ENCODE measurements at regions not wholly inside any gene's neighbourhood (a gene's known extent, or its start where the extent isn't known, plus 50 kb on each side); places are given as distances from the start of the nearest gene placed in this dataset.

DNA sequence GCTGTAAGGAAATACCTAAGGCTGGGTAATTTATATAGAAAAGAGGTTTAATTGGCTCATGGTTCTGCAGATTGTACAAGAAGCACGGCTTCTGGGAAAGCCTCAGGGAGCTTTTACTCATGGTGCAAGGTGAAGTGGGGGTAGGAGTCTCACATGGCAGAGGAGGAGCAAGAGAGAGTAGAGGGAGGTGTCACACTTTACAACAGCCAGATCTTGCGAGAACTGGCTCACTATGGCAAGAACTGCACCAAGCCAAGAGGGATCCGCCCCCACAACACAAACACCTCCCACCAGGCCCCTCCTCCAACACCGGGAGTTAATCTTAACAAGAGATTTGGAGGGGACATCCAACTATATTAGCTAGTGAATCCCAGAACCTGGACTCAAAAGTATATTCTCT, 135.4 kb upstream of the SOD1 start:
- Histone ChIP-seq H3K4me3 (no peak overlapping the region), H3K9me3 (no peaks in the 10 kb centered on the region), H3K27me3 (no peaks in the 10 kb centered on the region), H3K27ac (no peak overlapping the region), H3K36me3 (no peaks in the 10 kb centered on the region), H3K4me1 (no peaks in the 10 kb centered on the region)
- no peak for ATAC-seq
- 51 to 57% methylated on average over 4 of the region's 4 CpGs for WGBS, 2 donors
- no peak for FAIRE-seq
- intact Hi-C loops (cut with DNase I), result no loop called here
- DNase-seq, result no peak
- TF ChIP-seq, protein P1, sequence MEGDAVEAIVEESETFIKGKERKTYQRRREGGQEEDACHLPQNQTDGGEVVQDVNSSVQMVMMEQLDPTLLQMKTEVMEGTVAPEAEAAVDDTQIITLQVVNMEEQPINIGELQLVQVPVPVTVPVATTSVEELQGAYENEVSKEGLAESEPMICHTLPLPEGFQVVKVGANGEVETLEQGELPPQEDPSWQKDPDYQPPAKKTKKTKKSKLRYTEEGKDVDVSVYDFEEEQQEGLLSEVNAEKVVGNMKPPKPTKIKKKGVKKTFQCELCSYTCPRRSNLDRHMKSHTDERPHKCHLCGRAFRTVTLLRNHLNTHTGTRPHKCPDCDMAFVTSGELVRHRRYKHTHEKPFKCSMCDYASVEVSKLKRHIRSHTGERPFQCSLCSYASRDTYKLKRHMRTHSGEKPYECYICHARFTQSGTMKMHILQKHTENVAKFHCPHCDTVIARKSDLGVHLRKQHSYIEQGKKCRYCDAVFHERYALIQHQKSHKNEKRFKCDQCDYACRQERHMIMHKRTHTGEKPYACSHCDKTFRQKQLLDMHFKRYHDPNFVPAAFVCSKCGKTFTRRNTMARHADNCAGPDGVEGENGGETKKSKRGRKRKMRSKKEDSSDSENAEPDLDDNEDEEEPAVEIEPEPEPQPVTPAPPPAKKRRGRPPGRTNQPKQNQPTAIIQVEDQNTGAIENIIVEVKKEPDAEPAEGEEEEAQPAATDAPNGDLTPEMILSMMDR (IDR thresholded peaks at IDR 0.05), result no peak

DNA sequence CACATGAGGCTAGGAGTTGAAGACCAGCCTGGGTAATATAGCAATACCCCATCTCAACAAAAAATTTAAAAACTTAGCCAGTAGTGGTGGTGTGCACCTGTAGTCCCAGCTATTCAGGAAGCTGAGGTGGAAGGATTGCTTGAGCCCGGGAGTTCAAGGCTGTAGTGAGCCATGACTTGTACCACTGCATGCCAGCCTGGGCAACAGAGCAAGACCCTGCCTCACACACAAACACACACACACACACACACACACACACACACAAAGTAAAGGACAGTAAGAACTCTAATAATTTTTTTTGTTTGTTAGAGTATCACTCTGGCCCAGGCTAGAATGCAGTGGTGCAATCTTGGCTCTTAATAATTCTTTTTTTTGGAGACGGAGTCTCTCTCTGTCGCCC, 138.0 kb upstream of the SOD1 start:
- TF ChIP-seq, protein P1 (IDR thresholded peaks at IDR 0.05), result no peak
- ATAC-seq (no peak), FAIRE-seq (no peak), DNase-seq (no peak)
- no peak overlapping the region for H3K4me3 ChIP-seq
- H3K27me3 ChIP-seq, result no peaks in the 10 kb centered on the region
- no peaks in the 10 kb centered on the region for H3K36me3 ChIP-seq
- 78 to 82% methylated on average over 3 of the region's 3 CpGs for WGBS, 2 donors
- H3K4me1 ChIP-seq, result no peaks in the 10 kb centered on the region
- intact Hi-C loops (cut with DNase I), result no loop called here
- H3K9me3 ChIP-seq, result no peaks in the 10 kb centered on the region
- H3K27ac ChIP-seq, result no peak overlapping the region

DNA sequence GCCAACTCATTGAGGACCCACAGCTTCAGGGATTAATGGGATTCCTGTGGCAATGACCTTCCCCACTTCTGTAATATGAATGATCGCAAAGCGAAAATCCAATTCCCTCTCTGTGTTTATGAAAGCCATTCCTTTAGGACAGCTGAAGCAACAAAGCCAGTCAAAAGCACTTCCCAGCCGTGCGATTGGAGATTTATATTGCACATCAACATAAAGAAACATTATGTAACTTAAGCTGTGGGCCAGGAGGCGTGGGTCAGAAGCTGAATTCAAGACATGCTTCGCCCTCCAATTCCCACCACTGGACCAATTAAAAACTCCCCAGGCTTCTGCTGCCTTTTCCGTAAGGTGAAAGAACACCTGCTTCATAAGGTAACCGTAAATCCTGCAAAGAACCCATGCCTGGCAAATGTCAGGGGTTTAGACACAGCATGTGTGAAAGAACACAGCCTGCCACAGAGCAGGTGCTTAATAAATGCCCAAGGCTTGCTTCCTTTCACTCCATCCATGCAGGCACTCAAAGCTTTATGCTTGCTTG, 138.9 kb upstream of the SOD1 start:
- Histone ChIP-seq H3K4me1 (no peaks in the 10 kb centered on the region), H3K27me3 (no peaks in the 10 kb centered on the region), H3K9me3 (no peaks in the 10 kb centered on the region), H3K27ac (no peak overlapping the region), H3K36me3 (no peaks in the 10 kb centered on the region), H3K4me3 (no peak overlapping the region)
- no peak for FAIRE-seq
- WGBS, 2 donors, result 64 to 71% methylated on average over 8 of the region's 8 CpGs
- no peak for ATAC-seq
- DNase-seq, result no peak
- TF ChIP-seq, protein P1 (IDR thresholded peaks at IDR 0.05), result no peak
- intact Hi-C loops (cut with DNase I), result no loop called here

DNA sequence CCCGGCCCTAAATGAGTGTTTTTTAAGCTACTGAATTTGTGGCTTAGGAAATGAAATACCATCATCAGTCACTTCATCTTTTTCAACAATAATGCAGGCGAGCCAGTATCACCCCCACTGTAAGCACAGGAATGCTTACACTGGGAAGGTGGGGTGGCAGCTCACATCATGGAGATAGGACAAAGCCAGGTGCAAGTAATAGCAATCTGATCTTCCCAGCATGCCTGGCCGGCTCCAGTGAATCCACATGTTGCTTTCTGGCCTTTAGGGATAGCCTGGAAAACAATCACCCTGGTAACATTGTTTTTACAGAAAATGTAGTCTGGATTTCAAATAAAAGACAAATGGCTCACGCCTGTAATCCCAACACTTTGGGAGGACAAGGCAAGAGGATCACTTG, 140.9 kb upstream of the SOD1 start:
- DNase-seq (no peak), FAIRE-seq (no peak), ATAC-seq (no peak)
- 84 to 92% methylated on average over 4 of the region's 4 CpGs for WGBS, 2 donors
- H3K9me3 ChIP-seq, result no peaks in the 10 kb centered on the region
- TF ChIP-seq, protein P1 (IDR thresholded peaks at IDR 0.05), result no peak
- H3K27ac ChIP-seq, result no peak overlapping the region
- no peaks in the 10 kb centered on the region for H3K36me3 ChIP-seq
- H3K4me1 ChIP-seq, result no peaks in the 10 kb centered on the region
- no peak overlapping the region for H3K4me3 ChIP-seq
- intact Hi-C loops (cut with DNase I), result no loop called here
- no peaks in the 10 kb centered on the region for H3K27me3 ChIP-seq

DNA sequence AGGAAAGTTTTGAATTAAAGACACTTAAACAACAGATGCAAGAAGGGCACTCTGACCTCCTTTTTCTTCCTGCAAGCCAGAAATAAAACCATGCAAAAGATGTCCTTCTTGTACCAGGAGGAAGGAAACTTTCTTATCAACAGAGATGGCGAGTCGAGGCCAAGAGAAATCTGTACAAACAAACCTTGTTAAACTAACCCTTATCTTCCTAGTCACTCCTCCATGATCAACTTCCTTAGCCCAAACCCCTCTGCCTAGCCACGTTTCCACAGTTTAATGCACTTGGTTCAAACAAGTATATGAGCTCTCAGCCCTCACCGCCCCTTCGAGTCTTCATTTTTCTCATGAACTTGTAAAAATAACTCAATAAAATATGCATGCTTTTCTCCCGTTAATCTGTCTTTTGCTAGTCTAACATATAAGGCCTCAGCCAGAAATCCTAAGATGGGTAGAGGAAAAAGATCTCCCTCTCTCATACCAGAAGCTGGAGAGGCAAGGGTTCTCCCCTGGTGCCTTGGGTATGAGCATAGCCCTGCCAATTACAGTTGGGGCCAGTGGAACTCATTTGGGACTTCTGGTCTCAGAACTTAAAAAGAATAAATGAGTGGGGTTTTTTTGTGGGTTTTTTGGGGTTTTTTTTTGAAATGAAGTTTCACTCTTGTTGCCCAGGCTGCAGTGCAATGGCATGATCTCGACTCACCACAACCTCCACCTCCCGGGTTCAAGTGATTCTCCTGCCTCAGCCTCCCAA, 141.7 kb upstream of the SOD1 start:
- FAIRE-seq (no peak), ATAC-seq (no peak), DNase-seq (no peak)
- H3K27me3 ChIP-seq, result no peaks in the 10 kb centered on the region
- intact Hi-C loops (cut with DNase I), result no loop called here
- H3K36me3 ChIP-seq, result no peaks in the 10 kb centered on the region
- WGBS, 2 donors, result 66 to 77% methylated on average over 8 of the region's 8 CpGs
- TF ChIP-seq, protein P1 (IDR thresholded peaks at IDR 0.05), result no peak
- no peaks in the 10 kb centered on the region for H3K4me1 ChIP-seq
- H3K27ac ChIP-seq, result no peak overlapping the region
- H3K4me3 ChIP-seq, result no peak overlapping the region
- H3K9me3 ChIP-seq, result no peaks in the 10 kb centered on the region
